HepG2 (cell line): ENCODE measurements at regions not wholly inside any gene's neighbourhood (a gene's known extent, or its start where the extent isn't known, plus 50 kb on each side); places are given as distances from the start of the nearest gene placed in this dataset.

ENCODE experiments used
- ATF7-NPFF ChIP-seq: sonication (generic); formaldehyde crosslinking; IDR thresholded peaks from 2 replicates; pipeline ENCODE4 v1.8.1; 2023; ENCODE audit warnings: mild to moderate bottlenecking, low read depth, missing genetic modification reagents, moderate library complexity
- BRD4 ChIP-seq: sonication (generic); formaldehyde crosslinking; IDR thresholded peaks from 2 replicates; pipeline ENCODE4 v1.4.0; 2020; ENCODE audit warnings: missing genetic modification reagents
- GATAD1 ChIP-seq: IDR thresholded peaks from 2 replicates; pipeline ENCODE4 v1.6.1; 2016; ENCODE audit warnings: missing genetic modification reagents, missing compliant biosample characterization
- MBD4 ChIP-seq: IDR thresholded peaks from 2 replicates; pipeline ENCODE4 v1.6.1; 2012; ENCODE audit warnings: low read length, inconsistent platforms, borderline replicate concordance
- MED1 ChIP-seq: sonication (generic); formaldehyde crosslinking; IDR thresholded peaks from 2 replicates; pipeline ENCODE4 v1.4.0; 2020; ENCODE audit warnings: missing genetic modification reagents
- SNAPC2 ChIP-seq: sonication (generic); formaldehyde crosslinking; IDR thresholded peaks from 2 replicates; pipeline ENCODE4 v1.8.1; 2022; ENCODE audit warnings: mild to moderate bottlenecking, missing genetic modification reagents
- SP1 ChIP-seq, 2 experiments: fragments of 450-650 bp in 1 of 2; sonication (generic) in 1 of 2; formaldehyde crosslinking in 1 of 2; IDR thresholded peaks; 2 replicates each; pipeline versions ENCODE4 v1.4.0 to v1.6.1; 2016 to 2020; ENCODE audit warnings: missing genetic modification reagents in 1 of 2
- TEAD3 ChIP-seq: optimal IDR thresholded peaks from 2 replicates; pipeline ENCODE3; 2016; ENCODE audit warnings: borderline replicate concordance
- ZBTB14 ChIP-seq: sonication (generic); formaldehyde crosslinking; IDR thresholded peaks from 2 replicates; pipeline ENCODE4 v1.4.0; 2020; ENCODE audit warnings: missing genetic modification reagents
- ZNF142 ChIP-seq: sonication (generic); formaldehyde crosslinking; IDR thresholded peaks from 2 replicates; pipeline ENCODE4 v1.4.0; 2020; ENCODE audit warnings: missing genetic modification reagents
- ZNF230 ChIP-seq: sonication (generic); formaldehyde crosslinking; IDR thresholded peaks from 2 replicates; pipeline ENCODE4 v1.4.0; 2020; ENCODE audit warnings: mild to moderate bottlenecking, missing genetic modification reagents
- ZNF577 ChIP-seq: sonication (generic); formaldehyde crosslinking; IDR thresholded peaks from 2 replicates; pipeline ENCODE4 v1.4.0; 2020; ENCODE audit warnings: mild to moderate bottlenecking, low read depth, missing genetic modification reagents, borderline replicate concordance
- ZNF616 ChIP-seq: sonication (generic); formaldehyde crosslinking; IDR thresholded peaks from 2 replicates; pipeline ENCODE4 v1.5.0; 2020; ENCODE audit warnings: low read depth, mild to moderate bottlenecking, missing genetic modification reagents
- ZNF768 ChIP-seq: sonication (generic); formaldehyde crosslinking; IDR thresholded peaks from 2 replicates; pipeline ENCODE4 v1.4.0; 2020; ENCODE audit warnings: missing genetic modification reagents
- TF ChIP-seq, protein P1 (sequence below): sonication (generic); formaldehyde crosslinking; IDR thresholded peaks from 2 replicates; pipeline ENCODE4 v1.4.0; 2020; ENCODE audit warnings: missing genetic modification reagents, borderline replicate concordance
- TF ChIP-seq, protein P2 (sequence below): sonication (generic); formaldehyde crosslinking; IDR thresholded peaks from 2 replicates; pipeline ENCODE4 v1.4.0; 2020; ENCODE audit warnings: mild to moderate bottlenecking, missing genetic modification reagents

DNA sequence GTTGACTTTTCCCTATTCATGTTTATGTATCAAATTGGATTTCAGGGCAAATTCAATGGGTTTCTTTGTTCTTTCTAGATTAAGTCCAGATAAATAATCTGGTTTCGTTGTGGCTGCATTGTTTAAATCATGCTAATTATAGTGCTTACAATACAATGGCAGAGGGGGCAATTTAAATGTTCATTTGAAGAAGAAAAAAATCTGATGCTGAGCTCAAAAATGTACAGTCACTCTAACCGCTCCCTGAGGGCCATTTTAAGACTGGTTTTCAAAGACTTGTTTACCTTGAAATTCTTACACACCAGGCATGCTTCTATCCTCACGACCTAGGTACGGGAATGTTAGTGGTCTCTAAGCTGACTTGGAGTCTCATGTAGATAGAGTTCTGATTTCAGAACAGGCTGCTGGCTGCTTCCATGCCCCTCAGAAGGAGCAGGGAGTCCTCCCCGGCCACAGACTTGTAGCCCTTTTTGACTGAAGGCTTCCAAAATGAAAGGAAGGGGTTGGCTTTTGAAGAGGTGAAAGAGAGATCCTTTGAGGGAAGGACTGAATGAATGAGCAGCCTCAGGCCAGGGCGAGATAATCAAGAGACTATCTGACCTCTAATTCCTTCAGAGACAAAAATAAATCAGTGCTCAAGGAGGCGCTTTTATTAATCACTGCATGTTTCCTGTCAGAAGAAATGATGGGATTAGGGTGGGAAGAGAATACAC is 86.1 kb upstream of the ZNF217 start (continued):
- TF ChIP-seq ZNF142 (CRISPR knock-in tag) (no peak), ZNF768 (CRISPR knock-in tag) (no peak), BRD4 (CRISPR knock-in tag) (no peak), ZBTB14 (no peak), TEAD3 (CRISPR knock-in tag) (peak; percentile 56), GATAD1 (no peak), SNAPC2 (CRISPR knock-in tag) (0 out of 2 replicates have a peak, but pooled peaks have one; percentile 62), SP1 (IDR thresholded peaks at IDR 0.05) (no peak), SP1 (CRISPR knock-in tag; IDR thresholded peaks at IDR 0.05) (no peak), ZNF616 (CRISPR knock-in tag) (no peak), ZNF230 (CRISPR knock-in tag) (no peak), ZNF577 (no peak), MED1 (no peak), ATF7-NPFF (CRISPR knock-in tag) (no peak), MBD4 (no peak)
- TF ChIP-seq, protein P1, sequence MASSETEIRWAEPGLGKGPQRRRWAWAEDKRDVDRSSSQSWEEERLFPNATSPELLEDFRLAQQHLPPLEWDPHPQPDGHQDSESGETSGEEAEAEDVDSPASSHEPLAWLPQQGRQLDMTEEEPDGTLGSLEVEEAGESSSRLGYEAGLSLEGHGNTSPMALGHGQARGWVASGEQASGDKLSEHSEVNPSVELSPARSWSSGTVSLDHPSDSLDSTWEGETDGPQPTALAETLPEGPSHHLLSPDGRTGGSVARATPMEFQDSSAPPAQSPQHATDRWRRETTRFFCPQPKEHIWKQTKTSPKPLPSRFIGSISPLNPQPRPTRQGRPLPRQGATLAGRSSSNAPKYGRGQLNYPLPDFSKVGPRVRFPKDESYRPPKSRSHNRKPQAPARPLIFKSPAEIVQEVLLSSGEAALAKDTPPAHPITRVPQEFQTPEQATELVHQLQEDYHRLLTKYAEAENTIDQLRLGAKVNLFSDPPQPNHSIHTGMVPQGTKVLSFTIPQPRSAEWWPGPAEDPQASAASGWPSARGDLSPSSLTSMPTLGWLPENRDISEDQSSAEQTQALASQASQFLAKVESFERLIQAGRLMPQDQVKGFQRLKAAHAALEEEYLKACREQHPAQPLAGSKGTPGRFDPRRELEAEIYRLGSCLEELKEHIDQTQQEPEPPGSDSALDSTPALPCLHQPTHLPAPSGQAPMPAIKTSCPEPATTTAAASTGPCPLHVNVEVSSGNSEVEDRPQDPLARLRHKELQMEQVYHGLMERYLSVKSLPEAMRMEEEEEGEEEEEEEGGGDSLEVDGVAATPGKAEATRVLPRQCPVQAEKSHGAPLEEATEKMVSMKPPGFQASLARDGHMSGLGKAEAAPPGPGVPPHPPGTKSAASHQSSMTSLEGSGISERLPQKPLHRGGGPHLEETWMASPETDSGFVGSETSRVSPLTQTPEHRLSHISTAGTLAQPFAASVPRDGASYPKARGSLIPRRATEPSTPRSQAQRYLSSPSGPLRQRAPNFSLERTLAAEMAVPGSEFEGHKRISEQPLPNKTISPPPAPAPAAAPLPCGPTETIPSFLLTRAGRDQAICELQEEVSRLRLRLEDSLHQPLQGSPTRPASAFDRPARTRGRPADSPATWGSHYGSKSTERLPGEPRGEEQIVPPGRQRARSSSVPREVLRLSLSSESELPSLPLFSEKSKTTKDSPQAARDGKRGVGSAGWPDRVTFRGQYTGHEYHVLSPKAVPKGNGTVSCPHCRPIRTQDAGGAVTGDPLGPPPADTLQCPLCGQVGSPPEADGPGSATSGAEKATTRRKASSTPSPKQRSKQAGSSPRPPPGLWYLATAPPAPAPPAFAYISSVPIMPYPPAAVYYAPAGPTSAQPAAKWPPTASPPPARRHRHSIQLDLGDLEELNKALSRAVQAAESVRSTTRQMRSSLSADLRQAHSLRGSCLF (CRISPR knock-in tag), result 0 out of 2 replicates have a peak, but pooled peaks have one; percentile 6
- TF ChIP-seq, protein P2, sequence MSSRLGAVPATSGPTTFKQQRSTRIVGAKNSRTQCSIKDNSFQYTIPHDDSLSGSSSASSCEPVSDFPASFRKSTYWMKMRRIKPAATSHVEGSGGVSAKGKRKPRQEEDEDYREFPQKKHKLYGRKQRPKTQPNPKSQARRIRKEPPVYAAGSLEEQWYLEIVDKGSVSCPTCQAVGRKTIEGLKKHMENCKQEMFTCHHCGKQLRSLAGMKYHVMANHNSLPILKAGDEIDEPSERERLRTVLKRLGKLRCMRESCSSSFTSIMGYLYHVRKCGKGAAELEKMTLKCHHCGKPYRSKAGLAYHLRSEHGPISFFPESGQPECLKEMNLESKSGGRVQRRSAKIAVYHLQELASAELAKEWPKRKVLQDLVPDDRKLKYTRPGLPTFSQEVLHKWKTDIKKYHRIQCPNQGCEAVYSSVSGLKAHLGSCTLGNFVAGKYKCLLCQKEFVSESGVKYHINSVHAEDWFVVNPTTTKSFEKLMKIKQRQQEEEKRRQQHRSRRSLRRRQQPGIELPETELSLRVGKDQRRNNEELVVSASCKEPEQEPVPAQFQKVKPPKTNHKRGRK, result no peak
